Nephron progenitor cell (in vitro differentiated cells): ENCODE measurements at regions not wholly inside any gene's neighbourhood (a gene's known extent, or its start where the extent isn't known, plus 50 kb on each side); places are given as distances from the start of the nearest gene placed in this dataset.

ENCODE experiments used
- DNase-seq: peaks from one replicate; pipeline ENCODE4 v3.0.0; 2021
- H3K27ac Mint-ChIP-seq: 2 replicates; pipeline ENCODE4 v1.8.0; 2021; ENCODE audit warnings: mild to moderate bottlenecking, moderate library complexity, mixed read lengths
- H3K27me3 Mint-ChIP-seq: 2 replicates; pipeline ENCODE4 v1.8.0; 2021; ENCODE audit warnings: mild to moderate bottlenecking, low read depth, mixed read lengths; ENCODE audit not compliant: poor library complexity
- H3K36me3 Mint-ChIP-seq: 2 replicates; pipeline ENCODE4 v1.8.0; 2021; ENCODE audit warnings: low read depth, mixed read lengths
- H3K4me1 Mint-ChIP-seq: 2 replicates; pipeline ENCODE4 v1.8.0; 2021; ENCODE audit warnings: mixed read lengths
- H3K4me3 Mint-ChIP-seq: 2 replicates; pipeline ENCODE4 v1.8.0; 2021; ENCODE audit warnings: mild to moderate bottlenecking, moderate library complexity, mixed read lengths
- H3K9me3 Mint-ChIP-seq: 2 replicates; pipeline ENCODE4 v1.8.0; 2021; ENCODE audit warnings: mild to moderate bottlenecking, moderate library complexity, mixed read lengths
- CTCF ChIP-seq: fragments of 200-600 bp; sonication (generic); IDR thresholded peaks from 2 replicates; pipeline ENCODE4 v1.5.0; 2021; ENCODE audit warnings: antibody characterized with exemption

- no peak for DNase-seq
- H3K4me1 Mint-ChIP-seq = peaks cover 30% of the 10 kb centered on the region
- no peak for TF ChIP-seq CTCF
- no peaks in the 10 kb centered on the region for H3K9me3 Mint-ChIP-seq
- H3K27ac Mint-ChIP-seq = no peak overlapping the region
- no peak overlapping the region for H3K4me3 Mint-ChIP-seq
- no peaks in the 10 kb centered on the region for H3K36me3 Mint-ChIP-seq
- peaks cover 3% of the 10 kb centered on the region for H3K27me3 Mint-ChIP-seq
Observed at GRCh38 chr10:110429301-110429700, 68.4 kb upstream of the DUSP5 start.

- Mint-ChIP-seq H3K9me3 (no peaks in the 10 kb centered on the region), H3K36me3 (no peaks in the 10 kb centered on the region), H3K27me3 (no peaks in the 10 kb centered on the region), H3K4me3 (no peak overlapping the region), H3K27ac (no peak overlapping the region), H3K4me1 (peaks cover 30% of the 10 kb centered on the region)
- TF ChIP-seq CTCF = no peak
- no peak for DNase-seq
Observed at GRCh38 chr10:110430340-110431273, 67.1 kb upstream of the DUSP5 start.

- no peak for TF ChIP-seq CTCF
- Mint-ChIP-seq H3K9me3 (no peaks in the 10 kb centered on the region), H3K27ac (no peak overlapping the region), H3K4me1 (peaks cover 22% of the 10 kb centered on the region), H3K36me3 (no peaks in the 10 kb centered on the region), H3K4me3 (no peak overlapping the region), H3K27me3 (no peaks in the 10 kb centered on the region)
- DNase-seq = no peak
Observed at GRCh38 chr10:110431659-110432058, 66.0 kb upstream of the DUSP5 start.

- H3K4me3 Mint-ChIP-seq = no peak overlapping the region
- peaks cover 17% of the 10 kb centered on the region for H3K4me1 Mint-ChIP-seq
- H3K36me3 Mint-ChIP-seq = no peaks in the 10 kb centered on the region
- no peak for TF ChIP-seq CTCF
- DNase-seq = no peak
- no peaks in the 10 kb centered on the region for H3K27me3 Mint-ChIP-seq
- H3K27ac Mint-ChIP-seq = no peak overlapping the region
- no peaks in the 10 kb centered on the region for H3K9me3 Mint-ChIP-seq
Observed at GRCh38 chr10:110432084-110432483, 65.6 kb upstream of the DUSP5 start.

- Mint-ChIP-seq H3K36me3 (no peaks in the 10 kb centered on the region), H3K4me1 (peaks cover 25% of the 10 kb centered on the region), H3K27ac (no peak overlapping the region), H3K9me3 (no peaks in the 10 kb centered on the region), H3K27me3 (no peaks in the 10 kb centered on the region), H3K4me3 (no peak overlapping the region)
- no peak for TF ChIP-seq CTCF
- no peak for DNase-seq
Observed at GRCh38 chr10:110432814-110433565, 64.7 kb upstream of the DUSP5 start.
